Hepatocyte (in vitro differentiated cells): ENCODE measurements at regions not wholly inside any gene's neighbourhood (a gene's known extent, or its start where the extent isn't known, plus 50 kb on each side); places are given as distances from the start of the nearest gene placed in this dataset.

Source experiments
- DNase-seq: peaks from one replicate; pipeline ENCODE4 v3.0.0-alpha.2; 2016; ENCODE audit warnings: low spot score
- H2AFZ ChIP-seq: fragments of 200-600 bp; sonication (generic); 2 replicates; pipeline ENCODE4 v1.6.0; 2016; ENCODE audit warnings: antibody characterized with exemption, mild to moderate bottlenecking
- H3K27ac ChIP-seq: fragments of 200-600 bp; sonication (generic); 2 replicates; pipeline ENCODE4 v1.5.1; 2016; ENCODE audit warnings: mild to moderate bottlenecking
- H3K27me3 ChIP-seq: fragments of 200-600 bp; sonication (generic); 2 replicates; pipeline ENCODE4 v1.6.1; 2016
- H3K36me3 ChIP-seq: fragments of 200-600 bp; sonication (generic); replicated peaks from 2 replicates; pipeline ENCODE4 v1.5.1; 2016; ENCODE audit warnings: low read depth; ENCODE audit not compliant: insufficient read depth
- H3K4me1 ChIP-seq: fragments of 200-600 bp; sonication (generic); 2 replicates; pipeline ENCODE4 v1.5.1; 2016; ENCODE audit warnings: mild to moderate bottlenecking, moderate library complexity; ENCODE audit not compliant: insufficient read depth
- H3K4me2 ChIP-seq: fragments of 200-600 bp; sonication (generic); 2 replicates; pipeline ENCODE4 v1.6.0; 2016
- H3K4me3 ChIP-seq: fragments of 200-600 bp; sonication (generic); 2 replicates; pipeline ENCODE4 v1.5.1; 2016; ENCODE audit warnings: mild to moderate bottlenecking
- H3K79me2 ChIP-seq: fragments of 200-600 bp; sonication (generic); 2 replicates; pipeline ENCODE4 v1.6.0; 2017; ENCODE audit warnings: mild to moderate bottlenecking
- H3K9me2 ChIP-seq: fragments of 200-600 bp; sonication (generic); replicated peaks from 2 replicates; pipeline ENCODE4 v1.6.0; 2017; ENCODE audit warnings: mild to moderate bottlenecking; ENCODE audit not compliant: insufficient read depth
- H3K9me3 ChIP-seq: fragments of 200-600 bp; sonication (generic); 2 replicates; pipeline ENCODE4 v1.5.1; 2016; ENCODE audit warnings: low read depth, mild to moderate bottlenecking
- H4K20me1 ChIP-seq: fragments of 200-600 bp; sonication (generic); 2 replicates; pipeline ENCODE4 v1.6.0; 2016; ENCODE audit warnings: mild to moderate bottlenecking; ENCODE audit not compliant: insufficient read depth, poor library complexity, severe bottlenecking
- EZH2 ChIP-seq: fragments of 200-600 bp; sonication (generic); IDR thresholded peaks from 2 replicates; pipeline ENCODE4 v1.6.1; 2016; ENCODE audit warnings: antibody characterized with exemption, mild to moderate bottlenecking, borderline replicate concordance
- EZH2phosphoT487 ChIP-seq: fragments of 200-600 bp; sonication (generic); IDR thresholded peaks from one replicate; pipeline ENCODE4 v1.6.1; 2018; ENCODE audit warnings: antibody characterized with exemption, mild to moderate bottlenecking, low read depth, moderate library complexity; ENCODE audit not compliant: unreplicated experiment, severe bottlenecking
- WGBS: methylation state at CpG from one replicate; pipeline ENCODE4 v1.1.6; 2016; ENCODE audit warnings: low lambda C conversion rate; ENCODE audit errors: missing lambda C conversion rate; 5-methylcytosine and 5-hydroxymethylcytosine counted together
- TF ChIP-seq, protein P1 (sequence below): fragments of 200-600 bp; sonication (generic); IDR thresholded peaks from 2 replicates; pipeline ENCODE4 v1.5.1; 2016; ENCODE audit warnings: antibody characterized with exemption, mild to moderate bottlenecking; ENCODE audit not compliant: poor library complexity

- no peak overlapping the region for H3K4me2 ChIP-seq
- H3K36me3 ChIP-seq: no peaks in the 10 kb centered on the region
- H3K9me3 ChIP-seq: peaks cover 6% of the 10 kb centered on the region
- no peaks in the 10 kb centered on the region for H3K79me2 ChIP-seq
- TF ChIP-seq EZH2 (no peak), EZH2phosphoT487 (no peak)
- TF ChIP-seq, protein P1, sequence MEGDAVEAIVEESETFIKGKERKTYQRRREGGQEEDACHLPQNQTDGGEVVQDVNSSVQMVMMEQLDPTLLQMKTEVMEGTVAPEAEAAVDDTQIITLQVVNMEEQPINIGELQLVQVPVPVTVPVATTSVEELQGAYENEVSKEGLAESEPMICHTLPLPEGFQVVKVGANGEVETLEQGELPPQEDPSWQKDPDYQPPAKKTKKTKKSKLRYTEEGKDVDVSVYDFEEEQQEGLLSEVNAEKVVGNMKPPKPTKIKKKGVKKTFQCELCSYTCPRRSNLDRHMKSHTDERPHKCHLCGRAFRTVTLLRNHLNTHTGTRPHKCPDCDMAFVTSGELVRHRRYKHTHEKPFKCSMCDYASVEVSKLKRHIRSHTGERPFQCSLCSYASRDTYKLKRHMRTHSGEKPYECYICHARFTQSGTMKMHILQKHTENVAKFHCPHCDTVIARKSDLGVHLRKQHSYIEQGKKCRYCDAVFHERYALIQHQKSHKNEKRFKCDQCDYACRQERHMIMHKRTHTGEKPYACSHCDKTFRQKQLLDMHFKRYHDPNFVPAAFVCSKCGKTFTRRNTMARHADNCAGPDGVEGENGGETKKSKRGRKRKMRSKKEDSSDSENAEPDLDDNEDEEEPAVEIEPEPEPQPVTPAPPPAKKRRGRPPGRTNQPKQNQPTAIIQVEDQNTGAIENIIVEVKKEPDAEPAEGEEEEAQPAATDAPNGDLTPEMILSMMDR: no peak
- 90% methylated on average over 5 of the region's 5 CpGs for WGBS
- H2AFZ ChIP-seq: no peak overlapping the region
- H3K27ac ChIP-seq: no peak overlapping the region
- H3K9me2 ChIP-seq: no peaks in the 10 kb centered on the region
- H3K4me1 ChIP-seq: no peaks in the 10 kb centered on the region
- no peak for DNase-seq
- H3K27me3 ChIP-seq: no peaks in the 10 kb centered on the region
- no peak overlapping the region for H3K4me3 ChIP-seq
- H4K20me1 ChIP-seq: no peaks in the 10 kb centered on the region
These were observed 356.8 kb upstream of the ARID1B start for GRCh38 chr6:156420172-156420993.

DNA sequence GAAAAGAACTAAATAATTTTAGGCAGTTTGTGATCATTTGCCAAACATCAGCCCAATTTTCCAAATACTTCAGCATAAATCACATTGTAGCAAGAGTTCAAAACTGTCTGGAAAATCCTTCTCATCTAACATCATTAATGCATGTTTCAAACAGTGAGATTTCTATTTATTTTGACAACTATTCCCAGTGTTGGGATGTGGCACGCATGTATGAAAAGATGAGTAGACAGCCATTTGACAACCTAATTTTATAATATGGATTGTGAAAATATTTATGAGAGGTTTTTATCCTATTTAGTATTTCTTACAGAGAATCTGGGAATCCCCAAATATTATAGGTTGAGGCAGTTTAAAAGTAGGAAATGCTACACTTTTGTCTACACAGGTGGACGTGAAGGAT, 357.6 kb upstream of the ARID1B start:
- Histone ChIP-seq H3K27me3 (no peaks in the 10 kb centered on the region), H3K27ac (no peak overlapping the region), H3K9me3 (peaks cover 6% of the 10 kb centered on the region), H3K9me2 (no peaks in the 10 kb centered on the region), H3K4me1 (no peaks in the 10 kb centered on the region), H3K4me3 (no peak overlapping the region), H3K79me2 (no peaks in the 10 kb centered on the region), H3K36me3 (no peaks in the 10 kb centered on the region), H3K4me2 (no peak overlapping the region), H2AFZ (no peak overlapping the region), H4K20me1 (no peaks in the 10 kb centered on the region)
- DNase-seq: no peak
- WGBS: 89% methylated on average over 2 of the region's 2 CpGs
- TF ChIP-seq EZH2 (no peak), EZH2phosphoT487 (no peak)
- TF ChIP-seq, protein P1: no peak

DNA sequence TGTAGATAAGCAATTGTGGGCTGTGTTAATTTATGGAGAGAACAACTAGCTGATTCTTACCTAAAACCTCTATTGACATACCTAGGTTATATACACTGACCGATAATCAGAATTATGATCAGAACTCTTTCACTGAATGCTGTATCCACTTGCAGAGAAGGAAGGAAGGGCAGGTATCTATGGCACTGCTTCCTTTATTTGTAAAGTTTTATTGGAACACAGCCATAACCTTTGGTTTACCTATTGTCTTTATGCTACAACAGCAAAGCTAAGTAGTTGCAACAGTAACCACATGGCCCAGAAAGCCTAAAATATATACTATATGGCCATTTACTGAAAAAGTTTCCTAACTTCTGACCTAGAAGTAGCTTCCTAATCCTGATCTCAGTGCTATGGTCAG, 358.9 kb upstream of the ARID1B start:
- Histone ChIP-seq H3K4me1 (no peaks in the 10 kb centered on the region), H4K20me1 (no peaks in the 10 kb centered on the region), H3K27me3 (no peaks in the 10 kb centered on the region), H2AFZ (no peak overlapping the region), H3K9me2 (no peaks in the 10 kb centered on the region), H3K27ac (no peak overlapping the region), H3K4me3 (no peak overlapping the region), H3K36me3 (no peaks in the 10 kb centered on the region), H3K9me3 (peaks cover 6% of the 10 kb centered on the region), H3K79me2 (no peaks in the 10 kb centered on the region), H3K4me2 (no peak overlapping the region)
- DNase-seq: no peak
- TF ChIP-seq, protein P1: no peak
- TF ChIP-seq EZH2 (no peak), EZH2phosphoT487 (no peak)
- WGBS: 100% methylated on average over 1 of the region's 1 CpG
